Chondrocyte (in vitro differentiated cells): ENCODE measurements at regions not wholly inside any gene's neighbourhood (a gene's known extent, or its start where the extent isn't known, plus 50 kb on each side); places are given as distances from the start of the nearest gene placed in this dataset.
"Not testable (repeated sequence)": the region's sequence is repeated elsewhere in the genome, so short reads cannot be mapped to it uniquely, and the experiment has no call there.

Experiments
- DNase-seq: peaks from one replicate; pipeline ENCODE4 v3.0.0; 2021; ENCODE audit warnings: mixed read lengths, low spot score
- H3K27ac Mint-ChIP-seq: one replicate; pipeline ENCODE4 v1.8.0; 2021; ENCODE audit warnings: mild to moderate bottlenecking, moderate library complexity, mixed read lengths; ENCODE audit not compliant: unreplicated experiment
- H3K27me3 Mint-ChIP-seq: 2 replicates; pipeline ENCODE4 v1.8.0; 2021; ENCODE audit warnings: low read depth, mixed read lengths
- H3K36me3 Mint-ChIP-seq: 2 replicates; pipeline ENCODE4 v1.8.0; 2021; ENCODE audit warnings: low read depth, mixed read lengths
- H3K4me1 Mint-ChIP-seq: 2 replicates; pipeline ENCODE4 v1.8.0; 2021; ENCODE audit warnings: low read depth, mild to moderate bottlenecking, mixed read lengths
- H3K4me3 Mint-ChIP-seq: one replicate; pipeline ENCODE4 v1.8.0; 2021; ENCODE audit warnings: mild to moderate bottlenecking, moderate library complexity, mixed read lengths; ENCODE audit not compliant: unreplicated experiment
- H3K9me3 Mint-ChIP-seq: 2 replicates; pipeline ENCODE4 v1.8.0; 2021; ENCODE audit warnings: low read depth, mixed read lengths
- TF ChIP-seq, protein P1 (sequence below): fragments of 200-600 bp; sonication (generic); IDR thresholded peaks from 2 replicates; pipeline ENCODE4 v1.5.0; 2021; ENCODE audit warnings: antibody characterized with exemption, mild to moderate bottlenecking, moderate library complexity

DNA sequence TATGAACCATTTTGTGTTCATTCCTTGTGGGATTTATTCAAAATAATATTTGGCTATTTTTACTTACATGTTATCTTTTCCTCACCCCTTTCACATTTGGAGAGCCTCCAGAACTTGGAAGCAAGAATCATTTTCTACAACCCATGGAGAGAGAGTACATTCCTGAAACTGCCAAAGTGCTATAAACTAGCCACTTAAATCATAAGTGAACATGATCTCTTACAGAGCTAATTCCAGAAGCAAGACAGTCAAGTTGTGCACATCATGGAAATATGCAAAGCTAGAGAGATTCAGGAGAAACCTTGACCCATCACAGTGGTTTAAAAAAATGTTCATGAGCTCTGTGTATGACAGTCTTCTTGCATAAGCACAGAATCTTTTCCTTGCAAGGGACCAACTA is 883.6 kb upstream of the C9orf72 start:
- no peak for DNase-seq
- Mint-ChIP-seq H3K4me3 (no peak overlapping the region), H3K36me3 (no peaks in the 10 kb centered on the region), H3K9me3 (no peaks in the 10 kb centered on the region), H3K27ac (no peak overlapping the region), H3K27me3 (no peaks in the 10 kb centered on the region), H3K4me1 (no peaks in the 10 kb centered on the region)
- TF ChIP-seq, protein P1, sequence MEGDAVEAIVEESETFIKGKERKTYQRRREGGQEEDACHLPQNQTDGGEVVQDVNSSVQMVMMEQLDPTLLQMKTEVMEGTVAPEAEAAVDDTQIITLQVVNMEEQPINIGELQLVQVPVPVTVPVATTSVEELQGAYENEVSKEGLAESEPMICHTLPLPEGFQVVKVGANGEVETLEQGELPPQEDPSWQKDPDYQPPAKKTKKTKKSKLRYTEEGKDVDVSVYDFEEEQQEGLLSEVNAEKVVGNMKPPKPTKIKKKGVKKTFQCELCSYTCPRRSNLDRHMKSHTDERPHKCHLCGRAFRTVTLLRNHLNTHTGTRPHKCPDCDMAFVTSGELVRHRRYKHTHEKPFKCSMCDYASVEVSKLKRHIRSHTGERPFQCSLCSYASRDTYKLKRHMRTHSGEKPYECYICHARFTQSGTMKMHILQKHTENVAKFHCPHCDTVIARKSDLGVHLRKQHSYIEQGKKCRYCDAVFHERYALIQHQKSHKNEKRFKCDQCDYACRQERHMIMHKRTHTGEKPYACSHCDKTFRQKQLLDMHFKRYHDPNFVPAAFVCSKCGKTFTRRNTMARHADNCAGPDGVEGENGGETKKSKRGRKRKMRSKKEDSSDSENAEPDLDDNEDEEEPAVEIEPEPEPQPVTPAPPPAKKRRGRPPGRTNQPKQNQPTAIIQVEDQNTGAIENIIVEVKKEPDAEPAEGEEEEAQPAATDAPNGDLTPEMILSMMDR: no peak

DNA sequence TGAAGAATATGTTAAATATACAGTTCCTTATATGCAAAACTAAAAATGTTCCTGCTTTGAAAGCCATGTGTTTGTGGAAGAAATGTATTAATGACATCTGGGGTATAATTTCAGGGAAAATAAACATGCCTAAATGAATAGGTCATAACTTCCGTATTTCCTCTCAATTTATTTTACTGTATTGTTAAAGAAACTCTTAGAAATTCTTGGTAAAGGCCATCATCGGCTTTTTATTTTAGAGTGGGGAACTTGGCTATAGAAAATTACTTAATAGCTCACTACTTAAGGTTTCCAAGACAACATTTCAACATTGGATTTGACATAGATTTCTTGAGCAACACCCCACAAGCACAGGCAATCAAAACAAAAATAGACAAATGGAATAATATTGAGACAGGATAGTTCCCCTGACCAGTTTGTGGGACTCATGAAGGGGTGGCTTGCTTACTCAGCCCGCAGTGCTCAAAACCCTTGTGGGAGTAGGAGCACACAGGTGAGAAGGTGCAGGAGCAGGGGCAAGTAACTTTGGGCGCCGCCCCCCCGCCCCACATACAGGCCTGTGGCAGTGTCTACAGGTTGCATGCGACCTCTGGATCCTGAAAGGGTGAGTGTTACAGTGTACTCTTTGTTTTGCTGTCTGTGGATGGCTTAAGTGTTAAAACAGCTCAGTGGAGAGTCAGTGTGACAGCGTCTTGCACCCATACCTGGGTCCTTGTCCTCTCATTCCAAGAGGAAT is 891.4 kb upstream of the C9orf72 start:
- Mint-ChIP-seq H3K4me3 (no peak overlapping the region), H3K9me3 (peaks cover 14% of the 10 kb centered on the region), H3K4me1 (no peaks in the 10 kb centered on the region), H3K27me3 (no peaks in the 10 kb centered on the region), H3K27ac (no peak overlapping the region), H3K36me3 (no peaks in the 10 kb centered on the region)
- TF ChIP-seq, protein P1: no peak
- DNase-seq: peak; percentile 49

DNA sequence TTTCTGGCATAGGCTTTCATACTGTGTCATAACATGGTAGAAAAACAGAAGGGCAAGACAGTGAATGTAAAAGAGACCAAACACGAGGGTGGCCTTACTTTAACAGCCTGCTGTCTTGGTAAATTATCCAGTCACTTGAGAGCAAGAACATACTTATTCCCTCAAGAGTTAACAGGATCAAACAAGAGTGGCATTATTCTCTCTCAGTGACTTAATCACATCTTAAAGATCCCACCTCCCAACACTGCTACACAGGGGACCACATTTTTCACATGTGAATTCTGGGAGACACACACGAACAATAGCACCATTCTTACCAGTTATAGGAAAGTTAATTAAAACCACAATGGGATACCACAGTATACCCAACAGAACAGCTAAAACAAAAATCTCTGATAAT is 898.0 kb upstream of the C9orf72 start:
- TF ChIP-seq, protein P1: no peak
- DNase-seq: no peak
- peaks cover 3% of the 10 kb centered on the region for H3K27me3 Mint-ChIP-seq
- no peaks in the 10 kb centered on the region for H3K36me3 Mint-ChIP-seq
- peaks cover 13% of the 10 kb centered on the region for H3K9me3 Mint-ChIP-seq
- no peak overlapping the region for H3K4me3 Mint-ChIP-seq
- H3K4me1 Mint-ChIP-seq: no peaks in the 10 kb centered on the region
- no peak overlapping the region for H3K27ac Mint-ChIP-seq

DNA sequence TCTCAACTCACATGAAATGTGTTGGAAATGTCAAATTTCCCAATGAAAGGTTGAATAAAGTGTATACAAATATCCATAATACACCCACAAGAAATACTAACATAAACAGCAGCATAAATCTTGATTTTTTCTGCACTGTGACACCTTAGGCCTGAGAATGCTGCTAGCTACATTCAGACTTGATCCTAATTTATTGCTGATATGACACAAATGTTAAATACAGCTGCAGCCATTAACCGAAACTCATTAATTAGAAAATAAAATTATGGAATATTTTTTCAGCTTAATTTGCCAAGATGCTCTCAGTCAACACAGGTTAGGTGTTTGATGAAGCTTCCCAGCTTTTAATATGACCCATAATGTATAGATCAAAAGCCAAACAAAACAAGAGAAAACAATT is 914.3 kb upstream of the C9orf72 start:
- H3K9me3 Mint-ChIP-seq: peaks cover 1% of the 10 kb centered on the region
- no peaks in the 10 kb centered on the region for H3K36me3 Mint-ChIP-seq
- TF ChIP-seq, protein P1: no peak
- DNase-seq: no peak
- no peak overlapping the region for H3K4me3 Mint-ChIP-seq
- no peaks in the 10 kb centered on the region for H3K4me1 Mint-ChIP-seq
- no peak overlapping the region for H3K27ac Mint-ChIP-seq
- no peaks in the 10 kb centered on the region for H3K27me3 Mint-ChIP-seq

DNA sequence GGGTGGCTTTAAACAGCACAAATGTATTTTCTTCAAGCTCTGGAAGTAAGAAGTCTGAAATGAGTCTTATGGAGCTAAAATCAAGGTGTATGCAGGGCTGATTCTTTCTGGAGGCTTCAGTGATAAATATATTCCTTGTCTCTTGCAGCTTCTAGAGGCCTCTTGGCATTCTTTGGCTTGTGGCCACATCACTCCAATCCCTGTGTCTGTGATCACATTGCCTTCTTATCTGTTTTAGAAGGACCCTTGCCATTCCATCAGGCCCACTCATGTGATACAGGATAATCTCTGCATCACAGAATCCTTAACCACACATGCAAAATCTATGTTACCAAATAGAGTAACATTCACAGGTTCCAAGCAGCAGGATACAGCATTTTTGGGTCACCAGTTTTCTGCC is 917.8 kb upstream of the C9orf72 start:
- Mint-ChIP-seq H3K9me3 (peaks cover 12% of the 10 kb centered on the region), H3K27ac (no peak overlapping the region), H3K27me3 (no peaks in the 10 kb centered on the region), H3K36me3 (no peaks in the 10 kb centered on the region), H3K4me1 (no peaks in the 10 kb centered on the region), H3K4me3 (no peak overlapping the region)
- no peak for DNase-seq
- TF ChIP-seq, protein P1: no peak

DNA sequence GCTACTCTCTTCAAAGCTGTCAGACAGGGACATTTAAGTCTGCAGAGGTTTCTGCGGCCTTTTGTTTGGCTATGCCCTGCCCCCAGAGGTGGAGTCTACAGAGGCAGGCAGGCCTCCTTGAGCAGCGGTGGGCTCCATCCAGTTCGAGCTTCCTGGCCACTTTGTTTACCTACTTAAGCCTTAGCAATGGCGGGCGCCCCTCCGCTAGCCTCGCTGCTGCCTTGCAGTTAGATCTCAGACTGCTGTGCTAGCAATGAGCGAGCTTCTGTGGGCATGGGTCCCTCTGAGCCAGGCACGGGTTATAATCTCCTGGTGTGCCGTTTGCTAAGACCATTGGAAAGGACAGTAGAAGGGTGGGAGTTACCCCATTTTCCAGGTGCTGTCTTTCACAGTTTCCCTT is 924.9 kb upstream of the C9orf72 start:
- not testable (repeated sequence) for H3K27ac Mint-ChIP-seq, H3K4me3 Mint-ChIP-seq, H3K4me1 Mint-ChIP-seq, H3K27me3 Mint-ChIP-seq, H3K36me3 Mint-ChIP-seq
- DNase-seq: peak; percentile 79
- peaks cover 18% of the 10 kb centered on the region for H3K9me3 Mint-ChIP-seq
